ENCODE measurements at regions not wholly inside any gene's neighbourhood (a gene's known extent, or its start where the extent isn't known, plus 50 kb on each side); places are given as distances from the start of the nearest gene placed in this dataset.

DNA sequence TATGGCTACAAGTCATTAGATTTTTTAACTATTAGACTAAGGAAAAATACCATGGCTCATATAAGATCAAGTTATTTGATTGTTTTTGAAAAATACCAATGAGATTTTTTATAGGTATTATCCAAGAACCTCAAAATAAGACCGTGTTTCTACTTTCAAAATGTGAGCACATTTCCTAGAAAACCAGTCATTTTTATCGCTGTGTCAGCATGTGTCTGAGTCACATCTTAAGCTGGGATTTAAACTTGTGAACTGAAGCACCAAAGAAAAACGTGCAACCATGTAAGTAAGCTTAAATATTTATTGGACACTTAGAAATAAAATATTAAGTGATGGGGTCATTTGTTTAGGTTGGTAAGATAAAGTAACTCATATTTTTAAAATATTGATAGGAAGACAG is 1676.0 kb upstream of the NUDT12 start:
- Histone ChIP-seq H3K4me3 (ENCODE audit: insufficient read depth, low read depth, low read length) (no peak overlapping the region), H3K4me2 (ENCODE audit: low read depth, low read length) (no peak overlapping the region), H2AFZ (replicated peaks; ENCODE audit: low read length, poor library complexity) (no peak overlapping the region), H2AK5ac (ENCODE audit: low read depth, low read length) (no peak overlapping the region), H2BK5ac (ENCODE audit: low read depth, low read length, poor library complexity, severe bottlenecking) (no peak overlapping the region), H2BK15ac (ENCODE audit: low read depth, low read length) (no peak overlapping the region), H3K9me1 (ENCODE audit: insufficient read depth, low read length) (no peaks in the 10 kb centered on the region), H3K9me3 (ENCODE audit: control insufficient read depth, insufficient read depth, low read length) (no peaks in the 10 kb centered on the region), H2BK20ac (ENCODE audit: low read depth, low read length) (no peak overlapping the region), H3K27ac (ENCODE audit: insufficient read depth, low read length) (no peak overlapping the region), H3K4ac (ENCODE audit: low read depth, low read length) (no peak overlapping the region), H3K4me1 (ENCODE audit: control insufficient read depth, insufficient read depth, low read length) (no peaks in the 10 kb centered on the region), H2BK120ac (ENCODE audit: low read depth, low read length) (no peak overlapping the region), H3K9ac (ENCODE audit: low read depth, low read length) (no peak overlapping the region), H4K91ac (ENCODE audit: insufficient read depth, low read depth, low read length) (no peak overlapping the region), H3K56ac (ENCODE audit: extremely low read depth, insufficient read depth, low read length) (no peak overlapping the region), H3K27me3 (ENCODE audit: control insufficient read depth, insufficient read depth, low read length) (no peaks in the 10 kb centered on the region), H3K36me3 (ENCODE audit: control insufficient read depth, insufficient read depth, low read length) (no peaks in the 10 kb centered on the region), H2AK9ac (replicated peaks; ENCODE audit: low read depth, low read length, poor library complexity) (no peak overlapping the region), H4K5ac (ENCODE audit: low read depth, low read length) (no peak overlapping the region), H3K18ac (ENCODE audit: low read depth, low read length) (no peak overlapping the region), H3K79me1 (ENCODE audit: low read depth in 1 of 2, low read length in 2 of 2) (no peaks in the 10 kb centered on the region), H4K8ac (ENCODE audit: low read depth in 2 of 2, low read length in 2 of 2) (no peak overlapping the region), H3K14ac (replicated peaks; ENCODE audit: low read depth, low read length) (no peak overlapping the region), H3K23ac (ENCODE audit: low read depth, low read length) (no peak overlapping the region), H4K20me1 (ENCODE audit: insufficient read depth, low read length) (no peaks in the 10 kb centered on the region)
- dilution Hi-C loops (cut with HindIII; ENCODE audit: low sequenced_read_pairs, unreplicated experiment) (no loop called here), intact Hi-C loops (cut with micrococcal nuclease) (no loop called here), in situ Hi-C loops (cut with MboI; ENCODE audit: low sequenced_read_pairs) (no loop called here)
- no TSS peak for BruUV-seq (replicated peaks)
- DNase-seq (no peak), ATAC-seq (ENCODE audit: low read depth) (no peak)
- TF ChIP-seq, protein P1, sequence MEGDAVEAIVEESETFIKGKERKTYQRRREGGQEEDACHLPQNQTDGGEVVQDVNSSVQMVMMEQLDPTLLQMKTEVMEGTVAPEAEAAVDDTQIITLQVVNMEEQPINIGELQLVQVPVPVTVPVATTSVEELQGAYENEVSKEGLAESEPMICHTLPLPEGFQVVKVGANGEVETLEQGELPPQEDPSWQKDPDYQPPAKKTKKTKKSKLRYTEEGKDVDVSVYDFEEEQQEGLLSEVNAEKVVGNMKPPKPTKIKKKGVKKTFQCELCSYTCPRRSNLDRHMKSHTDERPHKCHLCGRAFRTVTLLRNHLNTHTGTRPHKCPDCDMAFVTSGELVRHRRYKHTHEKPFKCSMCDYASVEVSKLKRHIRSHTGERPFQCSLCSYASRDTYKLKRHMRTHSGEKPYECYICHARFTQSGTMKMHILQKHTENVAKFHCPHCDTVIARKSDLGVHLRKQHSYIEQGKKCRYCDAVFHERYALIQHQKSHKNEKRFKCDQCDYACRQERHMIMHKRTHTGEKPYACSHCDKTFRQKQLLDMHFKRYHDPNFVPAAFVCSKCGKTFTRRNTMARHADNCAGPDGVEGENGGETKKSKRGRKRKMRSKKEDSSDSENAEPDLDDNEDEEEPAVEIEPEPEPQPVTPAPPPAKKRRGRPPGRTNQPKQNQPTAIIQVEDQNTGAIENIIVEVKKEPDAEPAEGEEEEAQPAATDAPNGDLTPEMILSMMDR (conservative IDR thresholded peaks at IDR 0.05; ENCODE audit: low read depth, low read length), result no peak
- TF ChIP-seq MAFK (IDR thresholded peaks at IDR 0.05; ENCODE audit: low read depth, low read length) (peak; percentile 82), POLR2A (IDR thresholded peaks at IDR 0.05; ENCODE audit: low read depth, low read length) (no peak), CEBPB (IDR thresholded peaks at IDR 0.05; ENCODE audit: low read depth, low read length) (no peak), FOS (IDR thresholded peaks at IDR 0.05; ENCODE audit: low read depth, low read length) (no peak)
- ChIA-PET POLR2A (ENCODE audit: unreplicated experiment) (no interaction called here), CTCF (no interaction called here)
- WGBS, 2 experiments (ENCODE audit: extremely low coverage in 2 of 2, insufficient read length in 1 of 2), result no CpG with 5 or more reads among the region's 3 CpGs

Measured in IMR-90 (cell line).